Mucosa of gallbladder (tissue), 1 donor: ENCODE measurements at regions not wholly inside any gene's neighbourhood (a gene's known extent, or its start where the extent isn't known, plus 50 kb on each side); places are given as distances from the start of the nearest gene placed in this dataset.

Source experiments
- DNase-seq: peaks from one replicate; pipeline ENCODE4 v3.0.0-alpha.2; 2020; ENCODE audit warnings: low spot score
- donor health status: DM: no; HTN: no; CAD: no.

- no peak for DNase-seq
Measured at GRCh38 chr2:23073671-23074070, 311.3 kb upstream of the KLHL29 start.

GRCh38 chr2:23077596-23077995 is 307.4 kb upstream of the KLHL29 start:
- DNase-seq, result no peak

GRCh38 chr2:23078784-23079434 is 306.1 kb upstream of the KLHL29 start:
- no peak for DNase-seq

GRCh38 chr2:23083966-23084365 is 301.0 kb upstream of the KLHL29 start:
- no peak for DNase-seq

- DNase-seq, result no peak
Measured at GRCh38 chr2:23091019-23091418, 294.0 kb upstream of the KLHL29 start.

- DNase-seq, result no peak
Measured at GRCh38 chr2:23091900-23092299, 293.1 kb upstream of the KLHL29 start.

GRCh38 chr2:23092831-23093230 is 292.1 kb upstream of the KLHL29 start:
- DNase-seq, result no peak

GRCh38 chr2:23093513-23093912 is 291.5 kb upstream of the KLHL29 start:
- no peak for DNase-seq

GRCh38 chr2:23096906-23097602 is 287.9 kb upstream of the KLHL29 start:
- DNase-seq, result no peak

- DNase-seq, result no peak
Measured at GRCh38 chr2:23100406-23100805, 284.6 kb upstream of the KLHL29 start.

GRCh38 chr2:23106242-23106785 is 278.7 kb upstream of the KLHL29 start:
- no peak for DNase-seq

- no peak for DNase-seq
Measured at GRCh38 chr2:23107327-23107941, 277.5 kb upstream of the KLHL29 start.

GRCh38 chr2:23111263-23111662 is 273.7 kb upstream of the KLHL29 start:
- no peak for DNase-seq

- no peak for DNase-seq
Measured at GRCh38 chr2:23112517-23112916, 272.5 kb upstream of the KLHL29 start.

GRCh38 chr2:23114299-23114698 is 270.7 kb upstream of the KLHL29 start:
- no peak for DNase-seq

GRCh38 chr2:23118313-23118712 is 266.7 kb upstream of the KLHL29 start:
- DNase-seq, result no peak

GRCh38 chr2:23118894-23119293 is 266.1 kb upstream of the KLHL29 start:
- no peak for DNase-seq

GRCh38 chr2:23120161-23120560 is 264.8 kb upstream of the KLHL29 start:
- DNase-seq, result no peak

GRCh38 chr2:23121968-23122648 is 262.9 kb upstream of the KLHL29 start:
- no peak for DNase-seq

- DNase-seq, result no peak
Measured at GRCh38 chr2:23122681-23123215, 262.2 kb upstream of the KLHL29 start.

GRCh38 chr2:23123686-23124085 is 261.3 kb upstream of the KLHL29 start:
- no peak for DNase-seq

GRCh38 chr2:23124214-23124750 is 260.7 kb upstream of the KLHL29 start:
- no peak for DNase-seq
